ENCODE measurements at regions not wholly inside any gene's neighbourhood (a gene's known extent, or its start where the extent isn't known, plus 50 kb on each side); places are given as distances from the start of the nearest gene placed in this dataset.

GRCh38 chr3:64916192-64916798 lies 228.5 kb upstream of the ADAMTS9 start:
- Histone ChIP-seq H3K36me3 (ENCODE audit: insufficient read depth, low read length) (no peaks in the 10 kb centered on the region), H3K9ac (ENCODE audit: insufficient read length) (no peak overlapping the region), H3K4me3 (no peak overlapping the region), H3K27ac (no peak overlapping the region), H3K9me3 (ENCODE audit: low read depth, low read length) (no peaks in the 10 kb centered on the region)
- TF ChIP-seq EZH2 (IDR thresholded peaks at IDR 0.05) = no peak
- no peak for TF ChIP-seq POLR2AphosphoS5 (IDR thresholded peaks at IDR 0.05; ENCODE audit: borderline replicate concordance, low read depth, low read length)
- no peak for TF ChIP-seq FOXP2 (optimal IDR thresholded peaks at IDR 0.05; ENCODE audit: control extremely low read depth, extremely low read length, insufficient read depth)
- no peak for DNase-seq (ENCODE audit: low read depth, low spot score)

- no peak for TF ChIP-seq POLR2AphosphoS5 (IDR thresholded peaks at IDR 0.05; ENCODE audit: borderline replicate concordance, low read depth, low read length)
- no peak for TF ChIP-seq EZH2 (IDR thresholded peaks at IDR 0.05)
- no peak for TF ChIP-seq FOXP2 (optimal IDR thresholded peaks at IDR 0.05; ENCODE audit: control extremely low read depth, extremely low read length, insufficient read depth)
- Histone ChIP-seq H3K9ac (ENCODE audit: insufficient read length) (no peak overlapping the region), H3K36me3 (ENCODE audit: insufficient read depth, low read length) (no peaks in the 10 kb centered on the region), H3K9me3 (ENCODE audit: low read depth, low read length) (no peaks in the 10 kb centered on the region), H3K4me3 (no peak overlapping the region), H3K27ac (no peak overlapping the region)
- no peak for DNase-seq (ENCODE audit: low read depth, low spot score)
Measured at GRCh38 chr3:64915778-64916177, 228.0 kb upstream of the ADAMTS9 start.

- no peak overlapping the region for H3K4me3 ChIP-seq
- H3K27ac ChIP-seq = no peak overlapping the region
- H3K9ac ChIP-seq (ENCODE audit: insufficient read length) = no peak overlapping the region
- no peaks in the 10 kb centered on the region for H3K9me3 ChIP-seq (ENCODE audit: low read depth, low read length)
- no peaks in the 10 kb centered on the region for H3K36me3 ChIP-seq (ENCODE audit: insufficient read depth, low read length)
- no peak for TF ChIP-seq POLR2AphosphoS5 (IDR thresholded peaks at IDR 0.05; ENCODE audit: borderline replicate concordance, low read depth, low read length)
- DNase-seq (ENCODE audit: low read depth, low spot score) = no peak
Measured at GRCh38 chr3:64913515-64913914, 225.7 kb upstream of the ADAMTS9 start.

GRCh38 chr3:64911138-64911537 lies 223.3 kb upstream of the ADAMTS9 start:
- TF ChIP-seq POLR2AphosphoS5 (IDR thresholded peaks at IDR 0.05; ENCODE audit: borderline replicate concordance, low read depth, low read length) (no peak), EZH2 (IDR thresholded peaks at IDR 0.05) (no peak), FOXP2 (optimal IDR thresholded peaks at IDR 0.05; ENCODE audit: control extremely low read depth, extremely low read length, insufficient read depth) (no peak)
- Histone ChIP-seq H3K9ac (ENCODE audit: insufficient read length) (no peak overlapping the region), H3K27ac (no peak overlapping the region), H3K36me3 (ENCODE audit: insufficient read depth, low read length) (no peaks in the 10 kb centered on the region), H3K9me3 (ENCODE audit: low read depth, low read length) (no peaks in the 10 kb centered on the region), H3K4me3 (no peak overlapping the region)
- no peak for DNase-seq (ENCODE audit: low read depth, low spot score)

- Histone ChIP-seq H3K9me3 (ENCODE audit: low read depth, low read length) (no peaks in the 10 kb centered on the region), H3K36me3 (ENCODE audit: insufficient read depth, low read length) (no peaks in the 10 kb centered on the region), H3K27ac (no peak overlapping the region), H3K9ac (ENCODE audit: insufficient read length) (no peak overlapping the region), H3K4me3 (no peak overlapping the region)
- no peak for DNase-seq (ENCODE audit: low read depth, low spot score)
- TF ChIP-seq EZH2 (IDR thresholded peaks at IDR 0.05) (no peak), POLR2AphosphoS5 (IDR thresholded peaks at IDR 0.05; ENCODE audit: borderline replicate concordance, low read depth, low read length) (no peak), FOXP2 (optimal IDR thresholded peaks at IDR 0.05; ENCODE audit: control extremely low read depth, extremely low read length, insufficient read depth) (no peak)
Measured at GRCh38 chr3:64909757-64910467, 222.1 kb upstream of the ADAMTS9 start.

GRCh38 chr3:64909011-64909410 lies 221.2 kb upstream of the ADAMTS9 start:
- DNase-seq (ENCODE audit: low read depth, low spot score) = no peak
- Histone ChIP-seq H3K36me3 (ENCODE audit: insufficient read depth, low read length) (no peaks in the 10 kb centered on the region), H3K27ac (no peak overlapping the region), H3K9ac (ENCODE audit: insufficient read length) (no peak overlapping the region), H3K9me3 (ENCODE audit: low read depth, low read length) (no peaks in the 10 kb centered on the region), H3K4me3 (no peak overlapping the region)
- no peak for TF ChIP-seq POLR2AphosphoS5 (IDR thresholded peaks at IDR 0.05; ENCODE audit: borderline replicate concordance, low read depth, low read length)
- TF ChIP-seq EZH2 (IDR thresholded peaks at IDR 0.05) = no peak
- no peak for TF ChIP-seq FOXP2 (optimal IDR thresholded peaks at IDR 0.05; ENCODE audit: control extremely low read depth, extremely low read length, insufficient read depth)

GRCh38 chr3:64908251-64908685 lies 220.5 kb upstream of the ADAMTS9 start:
- H3K9ac ChIP-seq (ENCODE audit: insufficient read length) = no peak overlapping the region
- no peak overlapping the region for H3K4me3 ChIP-seq
- no peak for TF ChIP-seq FOXP2 (optimal IDR thresholded peaks at IDR 0.05; ENCODE audit: control extremely low read depth, extremely low read length, insufficient read depth)
- no peak for TF ChIP-seq EZH2 (IDR thresholded peaks at IDR 0.05)
- no peak for TF ChIP-seq POLR2AphosphoS5 (IDR thresholded peaks at IDR 0.05; ENCODE audit: borderline replicate concordance, low read depth, low read length)
- no peaks in the 10 kb centered on the region for H3K36me3 ChIP-seq (ENCODE audit: insufficient read depth, low read length)
- H3K27ac ChIP-seq = no peak overlapping the region
- no peak for DNase-seq (ENCODE audit: low read depth, low spot score)
- no peaks in the 10 kb centered on the region for H3K9me3 ChIP-seq (ENCODE audit: low read depth, low read length)

- no peak overlapping the region for H3K27ac ChIP-seq
- H3K9me3 ChIP-seq (ENCODE audit: low read depth, low read length) = no peaks in the 10 kb centered on the region
- no peaks in the 10 kb centered on the region for H3K36me3 ChIP-seq (ENCODE audit: insufficient read depth, low read length)
- TF ChIP-seq FOXP2 (optimal IDR thresholded peaks at IDR 0.05; ENCODE audit: control extremely low read depth, extremely low read length, insufficient read depth) (no peak), POLR2AphosphoS5 (IDR thresholded peaks at IDR 0.05; ENCODE audit: borderline replicate concordance, low read depth, low read length) (no peak), EZH2 (IDR thresholded peaks at IDR 0.05) (no peak)
- no peak for DNase-seq (ENCODE audit: low read depth, low spot score)
- no peak overlapping the region for H3K9ac ChIP-seq (ENCODE audit: insufficient read length)
- no peak overlapping the region for H3K4me3 ChIP-seq
Measured at GRCh38 chr3:64905906-64906410, 218.2 kb upstream of the ADAMTS9 start.

Measured in SK-N-MC (cell line).